Fibroblast of skin of back (primary cell): ENCODE measurements at regions not wholly inside any gene's neighbourhood (a gene's known extent, or its start where the extent isn't known, plus 50 kb on each side); places are given as distances from the start of the nearest gene placed in this dataset.
"Not testable (repeated sequence)": the region's sequence is repeated elsewhere in the genome, so short reads cannot be mapped to it uniquely, and the experiment has no call there.

Experiments used
- DNase-seq: peaks from one replicate; pipeline ENCODE4 v3.0.0-alpha.2; 2013

- no peak for DNase-seq
Measured at GRCh38 chr9:19651681-19652080, 137.2 kb downstream of the SLC24A2 start.

GRCh38 chr9:19650312-19650711 lies 138.5 kb downstream of the SLC24A2 start:
- DNase-seq: no peak

- no peak for DNase-seq
Measured at GRCh38 chr9:19649336-19650041, 139.3 kb downstream of the SLC24A2 start.

GRCh38 chr9:19648672-19649071 lies 140.2 kb downstream of the SLC24A2 start:
- no peak for DNase-seq

GRCh38 chr9:19643875-19644274 lies 145.0 kb downstream of the SLC24A2 start:
- DNase-seq: no peak

DNA sequence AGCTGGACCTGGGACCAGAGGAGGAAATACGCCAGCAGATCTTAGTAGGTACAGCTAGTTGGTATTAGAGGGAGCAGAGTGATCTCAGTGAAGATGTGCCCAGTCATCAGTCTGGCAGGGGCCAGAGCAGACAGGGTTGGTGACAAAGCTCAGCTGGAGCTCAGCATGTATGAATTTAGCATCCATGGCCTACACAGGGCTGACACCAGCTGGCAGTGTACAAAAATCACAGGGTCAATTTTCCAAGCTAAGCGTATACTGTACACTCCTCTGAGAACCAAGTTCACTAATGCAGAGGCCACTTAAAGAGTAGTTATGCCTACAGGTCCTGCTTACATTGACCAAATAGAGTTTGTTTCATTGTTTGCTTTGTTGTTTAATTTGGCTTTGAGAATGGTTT lies 146.6 kb downstream of the SLC24A2 start:
- no peak for DNase-seq

DNA sequence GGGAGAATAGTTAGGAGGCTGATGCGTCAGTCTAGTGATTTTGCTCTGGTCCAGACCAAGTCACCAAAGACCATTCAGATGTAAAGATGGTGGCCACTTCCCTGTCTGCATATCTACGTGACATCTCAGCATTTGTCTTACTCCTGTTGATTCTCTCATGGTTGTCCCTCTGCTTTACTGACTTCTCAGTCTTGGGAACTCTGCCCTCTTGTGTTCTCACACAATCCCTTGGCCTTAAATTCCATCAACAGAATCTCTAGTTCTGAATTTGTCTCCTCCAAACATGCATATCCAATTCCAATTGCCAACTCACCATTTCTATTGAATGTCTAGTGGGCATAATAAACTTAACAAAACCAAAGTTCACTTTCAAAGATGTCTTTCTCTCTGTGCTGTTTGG lies 147.8 kb downstream of the SLC24A2 start:
- DNase-seq: no peak

GRCh38 chr9:19640014-19640413 lies 148.8 kb downstream of the SLC24A2 start:
- no peak for DNase-seq

- DNase-seq: no peak
Measured at GRCh38 chr9:19637084-19637483, 151.8 kb downstream of the SLC24A2 start.

- DNase-seq: no peak
Measured at GRCh38 chr9:19634881-19635280, 154.0 kb downstream of the SLC24A2 start.

DNA sequence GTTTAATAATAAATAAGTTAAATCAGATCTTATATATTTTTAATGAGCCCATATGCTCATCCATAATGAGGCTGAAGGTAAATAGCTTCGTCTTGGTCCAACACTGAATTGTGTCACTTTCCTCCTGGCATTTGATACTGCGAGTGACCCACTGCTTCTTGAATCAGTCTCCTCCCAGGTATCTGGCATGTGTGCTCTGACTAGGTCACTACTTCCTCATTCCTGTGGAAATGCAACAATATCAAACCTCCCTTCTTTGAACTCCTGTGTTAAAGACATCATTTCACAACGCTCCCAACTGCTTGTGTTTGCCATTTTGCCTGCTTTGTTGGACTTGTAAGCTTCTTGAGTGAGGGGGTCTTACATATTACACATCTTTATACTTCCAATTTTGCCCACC lies 157.7 kb downstream of the SLC24A2 start:
- no peak for DNase-seq

DNA sequence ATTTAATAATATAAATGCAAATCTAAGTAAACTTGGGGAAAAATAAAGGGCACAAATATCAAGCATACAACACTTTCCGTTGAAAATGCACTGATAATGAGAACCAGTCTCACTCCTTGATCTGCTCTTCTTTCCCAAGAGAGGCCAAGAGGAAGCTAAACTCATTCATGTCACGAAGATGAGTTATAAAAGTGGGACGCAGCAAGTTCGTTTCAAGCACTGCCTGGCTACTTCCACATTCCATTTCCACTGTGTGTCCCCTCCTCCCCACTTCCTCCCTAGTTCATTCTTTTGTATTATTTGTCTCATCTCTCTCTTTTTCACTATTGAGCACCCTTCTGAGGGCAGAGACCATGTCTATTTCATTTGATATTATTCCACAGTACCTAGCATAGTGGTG lies 158.1 kb downstream of the SLC24A2 start:
- no peak for DNase-seq

DNA sequence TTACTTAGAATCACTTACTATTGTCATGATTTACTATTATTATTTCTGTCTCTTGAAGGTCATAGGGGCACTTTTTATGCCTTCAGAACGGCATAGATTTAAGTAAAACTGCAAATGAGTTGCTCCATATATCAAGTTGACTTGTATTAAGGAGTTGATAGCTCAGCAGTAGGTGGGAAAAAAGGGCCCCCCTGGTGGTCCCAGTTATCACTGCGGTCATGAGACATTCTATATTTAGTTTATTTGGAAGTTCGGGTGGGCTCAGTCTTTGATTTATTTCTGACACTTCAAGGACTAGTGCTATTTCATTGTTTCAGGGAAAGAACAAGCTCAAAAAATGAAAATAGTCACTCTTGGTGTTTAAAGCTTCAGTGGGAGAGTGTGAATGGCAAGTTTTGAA lies 159.3 kb downstream of the SLC24A2 start:
- DNase-seq: no peak

- DNase-seq: not testable (repeated sequence)
Measured at GRCh38 chr9:19625426-19625825, 163.4 kb downstream of the SLC24A2 start.

GRCh38 chr9:19624519-19624918 lies 164.3 kb downstream of the SLC24A2 start:
- no peak for DNase-seq

DNA sequence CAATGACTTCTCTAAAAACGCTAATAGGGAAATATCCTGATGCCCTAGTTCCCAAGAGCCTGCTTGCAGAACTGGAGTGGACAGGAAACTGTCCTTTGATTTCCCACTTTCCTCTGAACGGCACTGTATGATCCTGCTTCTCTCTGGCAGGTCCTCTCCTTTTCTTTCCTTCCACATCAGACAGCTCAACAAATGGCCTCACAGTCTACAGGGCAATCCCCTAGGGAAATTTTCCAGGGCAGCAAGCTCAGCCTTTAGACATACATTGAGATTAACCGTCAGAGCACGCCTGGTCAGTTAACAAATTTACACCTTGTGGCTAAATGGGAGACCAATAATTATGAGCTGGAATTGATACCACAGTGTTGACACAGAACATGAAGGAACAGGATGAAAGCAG lies 164.9 kb downstream of the SLC24A2 start:
- no peak for DNase-seq

DNA sequence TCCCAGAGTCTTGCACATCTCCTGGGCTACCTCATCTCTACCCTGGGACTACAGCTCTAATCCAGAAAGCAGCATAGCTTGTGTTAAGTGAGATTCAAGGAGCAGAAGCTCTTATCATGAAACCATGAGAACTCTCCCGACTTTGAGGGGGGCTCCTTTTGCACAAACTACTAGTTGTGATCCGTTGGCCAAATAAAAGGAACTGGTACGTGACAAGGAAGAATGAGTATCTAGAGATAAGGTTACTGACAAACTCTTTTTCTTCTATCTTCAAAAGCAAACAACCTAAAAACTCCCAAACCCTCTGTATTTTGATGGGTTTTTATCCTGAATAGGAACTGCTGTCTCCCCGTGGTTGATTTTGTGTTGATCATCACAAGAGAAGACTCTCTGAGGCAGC lies 168.5 kb downstream of the SLC24A2 start:
- DNase-seq: no peak

DNA sequence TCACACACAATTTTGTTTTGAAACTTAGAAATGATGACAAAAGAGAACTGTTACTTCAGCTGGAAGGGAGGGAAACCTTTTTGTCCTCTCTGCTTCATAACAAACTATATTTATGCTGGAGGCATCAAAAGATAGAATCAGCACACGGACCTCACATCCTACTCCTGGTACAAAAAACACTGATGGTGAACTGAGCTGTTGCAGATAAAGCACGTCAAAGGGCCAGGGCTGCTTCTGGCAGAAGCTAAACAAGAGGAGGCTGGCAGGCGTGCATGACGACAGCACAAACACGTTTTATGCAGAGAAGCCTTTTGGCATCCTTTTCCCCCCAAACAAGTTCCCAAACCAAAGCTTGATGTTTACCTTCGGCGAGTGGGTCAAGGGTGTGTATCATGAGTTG lies 169.6 kb downstream of the SLC24A2 start:
- no peak for DNase-seq

DNA sequence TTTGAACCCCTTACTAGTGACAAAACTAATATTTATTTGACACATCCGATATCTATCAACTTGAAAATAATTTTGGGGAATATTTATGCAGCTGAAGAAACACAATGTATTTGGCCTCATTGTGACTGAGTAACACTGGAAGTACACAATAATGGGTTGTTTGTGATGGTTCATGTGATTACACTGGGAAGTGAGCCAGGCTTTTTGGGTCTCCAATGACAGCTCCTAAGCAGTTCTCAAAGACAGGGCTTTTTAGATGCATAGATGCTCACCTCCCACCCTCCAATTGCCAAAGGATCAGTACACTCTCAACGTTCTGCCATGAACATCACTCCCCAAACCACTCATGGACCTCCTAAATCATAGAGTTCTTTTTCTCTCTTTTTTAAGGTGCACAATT lies 170.0 kb downstream of the SLC24A2 start:
- DNase-seq: no peak

- no peak for DNase-seq
Measured at GRCh38 chr9:19615036-19615624, 173.7 kb downstream of the SLC24A2 start.

GRCh38 chr9:19614294-19614693 lies 174.5 kb downstream of the SLC24A2 start:
- no peak for DNase-seq

DNA sequence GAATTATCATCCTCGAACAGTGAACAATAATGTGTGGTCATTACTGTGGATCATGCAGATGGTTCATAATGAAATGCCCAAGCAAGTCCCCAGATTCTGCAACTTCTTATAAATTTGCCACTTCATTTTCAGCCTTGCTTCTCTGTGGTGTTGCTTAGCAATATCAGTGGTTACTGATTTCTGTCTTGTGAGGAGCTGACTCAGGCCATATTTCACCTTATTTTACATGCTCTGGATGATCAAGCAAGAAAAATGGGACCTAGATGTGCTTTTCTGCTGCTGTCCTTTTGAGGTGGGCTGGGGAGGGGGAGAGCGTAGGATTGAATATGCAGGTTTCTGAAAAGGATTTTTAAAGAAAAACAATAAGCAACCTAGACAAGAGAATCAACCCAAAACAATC lies 188.3 kb downstream of the SLC24A2 start:
- no peak for DNase-seq

- DNase-seq: no peak
Measured at GRCh38 chr9:19598722-19599121, 189.9 kb downstream of the ACER2 start.

DNA sequence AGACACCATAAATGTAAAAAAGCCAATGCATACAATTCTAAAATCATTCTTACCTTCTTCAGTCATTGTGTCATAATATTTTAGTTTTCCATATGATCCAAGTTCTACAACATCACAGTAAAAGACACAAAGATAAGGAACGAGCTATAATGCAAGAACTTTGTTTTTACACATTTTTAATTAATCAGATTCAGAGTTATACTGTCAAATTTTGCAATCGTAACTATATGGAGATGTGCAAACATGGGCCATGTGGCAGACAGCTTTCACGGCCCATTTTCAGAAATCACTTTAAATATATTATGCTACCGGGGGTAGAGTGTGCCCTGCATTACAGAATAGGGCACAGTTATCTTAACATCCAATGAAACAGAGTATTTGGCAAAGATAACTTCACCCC lies 188.4 kb downstream of the ACER2 start:
- no peak for DNase-seq

- DNase-seq: no peak
Measured at GRCh38 chr9:19595003-19595402, 186.2 kb downstream of the ACER2 start.
